Ascending aorta (tissue), 2 donors: ENCODE measurements at regions not wholly inside any gene's neighbourhood (a gene's known extent, or its start where the extent isn't known, plus 50 kb on each side); places are given as distances from the start of the nearest gene placed in this dataset.

Experiments
- DNase-seq, 2 donors: peaks; one replicate each; pipeline ENCODE4 v3.0.0-alpha.2; 2019; ENCODE audit warnings: low spot score in 2 of 2
- H3K27ac ChIP-seq, 2 donors: fragments of 200-600 bp; sonication (generic); one replicate each; pipeline ENCODE4 v1.5.1; 2016 to 2017; ENCODE audit warnings: mild to moderate bottlenecking in 1 of 2
- H3K27me3 ChIP-seq: fragments of 200-600 bp; sonication (generic); one replicate; pipeline ENCODE4 v1.5.1; 2017
- H3K36me3 ChIP-seq, 2 donors: fragments of 200-600 bp; sonication (generic); one replicate each; pipeline ENCODE4 v1.5.1; 2016
- H3K4me1 ChIP-seq, 2 donors: fragments of 200-600 bp; sonication (generic); one replicate each; pipeline ENCODE4 v1.5.1; 2016 to 2017; ENCODE audit warnings: mild to moderate bottlenecking in 1 of 2
- H3K4me3 ChIP-seq, 2 donors: fragments of 200-600 bp; sonication (generic); one replicate each; pipeline ENCODE4 v1.5.1; 2016 to 2017; ENCODE audit warnings: mild to moderate bottlenecking in 1 of 2
- H3K9me3 ChIP-seq, 2 donors: fragments of 200-600 bp; sonication (generic); one replicate each; pipeline ENCODE4 v1.5.1; 2016
- intact Hi-C: fragments of 100-400 bp; cut with DNase I; formaldehyde crosslinking; loops from one replicate; pipeline ENCODE4 v1.15.1; 2023
- TF ChIP-seq, protein P1 (sequence below), 3 experiments: fragments of 200-600 bp in 2 of 3; fragments of 450-650 bp in 1 of 3; sonication (generic) in 2 of 3; IDR thresholded peaks; one replicate each; pipeline ENCODE4 v1.5.1; 2016 to 2019; ENCODE audit warnings: antibody characterized with exemption in 3 of 3, mild to moderate bottlenecking in 1 of 3, moderate library complexity in 1 of 3

DNA sequence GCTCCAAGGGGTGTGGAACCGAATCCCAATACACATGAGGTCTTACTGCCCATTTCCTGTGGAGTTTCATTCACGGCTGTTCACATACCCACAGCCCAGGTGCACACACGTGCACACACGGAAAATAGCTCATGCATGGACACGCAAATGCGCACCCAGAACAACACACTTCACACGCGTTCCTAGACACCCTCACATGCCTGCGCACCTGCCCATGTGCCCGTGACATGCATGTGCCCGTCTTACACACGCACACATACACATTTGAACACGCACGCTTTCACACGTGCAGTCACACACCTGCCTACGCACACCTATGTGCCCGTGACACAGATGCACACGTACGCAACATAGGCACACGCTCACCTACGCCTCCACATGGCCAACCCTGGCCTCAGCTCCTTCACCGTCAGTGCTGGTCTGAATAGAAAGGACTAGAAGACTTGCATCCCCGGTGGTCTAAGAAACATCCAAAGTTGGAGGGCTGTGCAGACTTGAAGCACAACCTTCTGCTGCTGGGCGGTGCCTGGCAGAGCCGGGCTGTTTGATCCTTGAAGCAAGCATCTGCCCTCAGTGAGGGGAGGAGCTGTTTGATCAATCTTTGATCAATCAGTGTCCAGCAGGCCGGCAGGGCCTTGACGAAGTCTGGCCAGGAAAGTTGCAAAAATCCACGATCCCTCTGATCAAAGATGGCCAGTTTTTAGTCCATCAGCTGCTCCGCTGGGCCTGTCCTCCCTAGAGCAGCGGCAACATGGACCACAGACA lies 164.7 kb downstream of the OLFM1 start:
- intact Hi-C loops: no loop called here
- Histone ChIP-seq H3K4me3 (no peak overlapping the region), H3K36me3 (no peaks in the 10 kb centered on the region), H3K9me3 (no peaks in the 10 kb centered on the region), H3K4me1 (no peaks in the 10 kb centered on the region), H3K27me3 (no peaks in the 10 kb centered on the region), H3K27ac (no peak overlapping the region)
- TF ChIP-seq, protein P1, sequence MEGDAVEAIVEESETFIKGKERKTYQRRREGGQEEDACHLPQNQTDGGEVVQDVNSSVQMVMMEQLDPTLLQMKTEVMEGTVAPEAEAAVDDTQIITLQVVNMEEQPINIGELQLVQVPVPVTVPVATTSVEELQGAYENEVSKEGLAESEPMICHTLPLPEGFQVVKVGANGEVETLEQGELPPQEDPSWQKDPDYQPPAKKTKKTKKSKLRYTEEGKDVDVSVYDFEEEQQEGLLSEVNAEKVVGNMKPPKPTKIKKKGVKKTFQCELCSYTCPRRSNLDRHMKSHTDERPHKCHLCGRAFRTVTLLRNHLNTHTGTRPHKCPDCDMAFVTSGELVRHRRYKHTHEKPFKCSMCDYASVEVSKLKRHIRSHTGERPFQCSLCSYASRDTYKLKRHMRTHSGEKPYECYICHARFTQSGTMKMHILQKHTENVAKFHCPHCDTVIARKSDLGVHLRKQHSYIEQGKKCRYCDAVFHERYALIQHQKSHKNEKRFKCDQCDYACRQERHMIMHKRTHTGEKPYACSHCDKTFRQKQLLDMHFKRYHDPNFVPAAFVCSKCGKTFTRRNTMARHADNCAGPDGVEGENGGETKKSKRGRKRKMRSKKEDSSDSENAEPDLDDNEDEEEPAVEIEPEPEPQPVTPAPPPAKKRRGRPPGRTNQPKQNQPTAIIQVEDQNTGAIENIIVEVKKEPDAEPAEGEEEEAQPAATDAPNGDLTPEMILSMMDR (IDR thresholded peaks at IDR 0.05): no peak
- DNase-seq: no peak

DNA sequence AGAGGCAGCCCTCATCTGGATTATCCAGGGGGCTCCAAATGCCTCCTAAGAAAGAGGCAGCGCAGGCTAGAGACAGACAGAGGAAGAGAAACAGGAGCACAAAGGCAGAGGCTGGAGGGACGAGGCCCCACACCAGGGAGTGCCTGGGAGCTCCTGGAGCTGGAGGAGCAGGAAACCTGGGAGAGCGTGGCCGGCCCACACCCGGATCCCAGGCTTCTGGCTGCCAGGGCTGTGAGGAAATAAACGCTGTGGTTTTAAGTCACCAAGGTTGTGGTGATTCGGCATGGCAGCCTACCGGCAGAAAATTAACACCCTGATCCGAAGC lies 165.5 kb downstream of the OLFM1 start:
- Histone ChIP-seq H3K4me3 (no peak overlapping the region), H3K9me3 (no peaks in the 10 kb centered on the region), H3K27ac (no peak overlapping the region), H3K27me3 (no peaks in the 10 kb centered on the region), H3K4me1 (no peaks in the 10 kb centered on the region), H3K36me3 (no peaks in the 10 kb centered on the region)
- intact Hi-C loops: no loop called here
- DNase-seq: no peak
- TF ChIP-seq, protein P1 (IDR thresholded peaks at IDR 0.05): no peak

DNA sequence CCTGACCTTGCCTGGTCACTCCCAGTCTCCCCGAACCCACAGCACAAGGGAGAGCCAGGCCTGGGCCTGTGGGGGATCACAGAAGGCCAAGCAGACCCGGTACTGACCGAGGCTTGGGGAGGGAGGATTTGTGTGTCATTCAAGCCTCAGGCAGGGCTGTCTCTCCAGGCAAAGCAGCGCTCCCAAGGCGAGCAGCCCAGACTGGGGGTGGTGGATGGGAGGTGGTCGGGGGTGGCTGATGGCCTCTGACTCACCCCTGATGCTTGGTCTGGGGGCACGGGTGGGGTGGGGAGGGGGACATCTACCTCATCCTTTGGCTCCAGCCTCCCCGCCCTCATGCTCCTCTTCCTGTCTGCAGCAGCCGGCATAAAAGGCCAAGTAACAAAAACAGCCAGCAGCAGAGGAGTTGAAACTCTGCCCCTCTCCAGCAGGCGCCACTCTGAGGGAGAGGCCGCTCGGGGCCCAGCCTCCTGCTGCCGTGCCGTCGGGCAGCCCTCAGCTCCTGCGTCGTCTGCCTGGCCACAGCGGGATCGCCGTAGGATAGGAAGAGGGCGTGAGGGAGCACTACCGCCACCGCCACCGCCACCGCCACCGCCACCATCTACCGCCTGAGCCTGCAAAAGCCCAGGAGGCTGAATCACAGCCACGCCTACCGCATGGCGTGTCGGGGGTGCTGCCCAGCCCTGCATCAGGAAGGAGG lies 166.0 kb downstream of the OLFM1 start:
- H3K27me3 ChIP-seq: no peaks in the 10 kb centered on the region
- no peak overlapping the region for H3K27ac ChIP-seq
- DNase-seq: no peak
- intact Hi-C loops: no loop called here
- no peaks in the 10 kb centered on the region for H3K9me3 ChIP-seq
- H3K36me3 ChIP-seq: no peaks in the 10 kb centered on the region
- H3K4me1 ChIP-seq: no peaks in the 10 kb centered on the region
- H3K4me3 ChIP-seq: no peak overlapping the region
- TF ChIP-seq, protein P1 (IDR thresholded peaks at IDR 0.05): no peak

DNA sequence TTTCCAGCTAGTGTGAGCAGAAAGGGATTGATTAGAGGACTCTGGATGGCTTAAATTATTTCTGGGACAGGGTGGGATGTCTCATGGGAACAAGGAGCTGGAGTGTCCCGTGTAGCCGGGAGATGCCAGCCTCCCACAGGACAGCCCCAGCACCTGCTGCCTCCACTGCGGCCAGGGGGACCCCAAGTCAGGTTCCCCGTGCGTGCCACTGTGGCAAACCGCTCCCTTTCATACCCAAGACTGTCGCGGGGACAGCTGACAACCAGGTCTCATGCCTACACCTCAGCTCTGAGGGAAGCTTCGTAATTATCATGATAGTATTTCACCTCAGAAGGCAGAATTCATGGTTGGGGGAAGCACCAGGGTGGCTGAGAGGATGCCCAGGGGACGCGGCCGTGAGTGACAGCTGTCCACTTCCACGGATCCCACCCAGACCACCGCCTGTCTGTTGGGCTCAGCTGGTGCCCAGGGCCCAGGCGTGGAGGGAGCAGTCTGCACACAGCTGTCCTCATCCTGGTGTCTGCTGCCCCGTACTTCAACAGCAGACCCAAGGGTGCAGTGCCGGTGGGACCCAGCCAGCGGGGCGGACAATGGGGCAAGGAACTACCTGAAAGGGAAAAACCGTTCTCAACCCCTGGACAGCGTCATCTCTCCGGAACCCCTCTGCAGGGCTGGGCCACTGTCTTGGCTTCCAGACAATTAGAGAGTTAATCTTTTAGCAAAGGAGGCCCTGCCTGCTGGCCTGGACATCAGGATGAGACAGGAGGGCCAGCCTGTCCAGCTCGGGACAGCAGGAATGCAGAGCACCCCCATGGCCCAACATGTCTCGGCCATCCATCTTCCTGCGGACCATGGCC lies 166.9 kb downstream of the OLFM1 start:
- intact Hi-C loops: no loop called here
- Histone ChIP-seq H3K27ac (no peak overlapping the region), H3K9me3 (no peaks in the 10 kb centered on the region), H3K4me3 (no peak overlapping the region), H3K36me3 (no peaks in the 10 kb centered on the region), H3K27me3 (no peaks in the 10 kb centered on the region), H3K4me1 (no peaks in the 10 kb centered on the region)
- no peak for DNase-seq
- TF ChIP-seq, protein P1 (IDR thresholded peaks at IDR 0.05): no peak

DNA sequence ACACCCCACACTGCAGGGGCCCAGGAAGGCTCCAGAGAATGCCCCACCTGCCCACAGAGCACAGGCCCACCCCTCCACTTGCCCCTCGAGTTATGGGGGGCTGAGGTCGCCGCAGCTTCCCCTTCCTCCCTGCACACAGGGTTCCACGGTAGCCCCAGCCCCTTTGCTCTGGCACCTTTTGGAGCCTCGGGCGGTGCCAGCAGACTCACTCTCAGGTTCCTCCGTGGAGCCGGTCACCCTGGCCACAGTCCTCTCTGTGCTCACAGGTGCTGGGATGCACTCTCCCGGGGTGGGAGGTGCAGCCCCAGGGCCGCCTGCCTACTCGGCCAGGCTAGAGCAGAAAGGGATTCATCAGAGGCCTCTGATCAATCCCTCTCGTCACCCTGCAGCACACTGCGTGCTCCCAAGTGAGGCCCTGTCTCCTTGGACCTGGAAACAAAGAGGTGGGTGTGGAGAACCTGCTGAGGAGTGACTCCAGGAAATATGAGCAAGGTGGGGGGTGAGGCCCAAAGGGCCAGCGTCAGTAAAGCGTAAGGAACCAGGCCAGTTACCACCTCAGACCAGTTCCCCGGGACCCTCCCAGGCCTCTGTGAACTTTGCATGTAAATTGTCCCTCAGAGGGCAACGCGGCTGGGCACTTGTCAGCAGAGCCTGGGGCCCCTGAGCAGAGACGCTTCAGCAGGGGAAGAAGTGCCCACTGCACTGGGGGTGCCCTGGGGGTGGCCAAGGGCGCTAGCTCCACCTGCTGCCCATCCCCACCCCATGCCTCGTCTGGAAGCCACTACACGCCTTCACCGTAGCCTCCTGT lies 167.8 kb downstream of the OLFM1 start:
- TF ChIP-seq, protein P1 (IDR thresholded peaks at IDR 0.05): no peak
- Histone ChIP-seq H3K9me3 (no peaks in the 10 kb centered on the region), H3K27ac (no peak overlapping the region), H3K36me3 (no peaks in the 10 kb centered on the region), H3K4me1 (no peaks in the 10 kb centered on the region), H3K4me3 (no peak overlapping the region), H3K27me3 (no peaks in the 10 kb centered on the region)
- intact Hi-C loops: no loop called here
- DNase-seq: no peak
